H1 (cell line): ENCODE measurements at regions not wholly inside any gene's neighbourhood (a gene's known extent, or its start where the extent isn't known, plus 50 kb on each side); places are given as distances from the start of the nearest gene placed in this dataset.

ENCODE experiments used
- CTCF ChIA-PET: fragments of 300-600 bp; sonication (Branson Sonifier 250); formaldehyde crosslinking; loops from one replicate; lab custom pipeline; 2021; ENCODE audit not compliant: partially characterized antibody; lab: Charles Lee
- POLR2A ChIA-PET: fragments of 300-600 bp; sonication (Branson Sonifier 250); formaldehyde crosslinking; loops from one replicate; lab custom pipeline; 2021; ENCODE audit warnings: inconsistent platforms; ENCODE audit not compliant: partially characterized antibody; lab: Charles Lee
- DNase-seq, 2 experiments: peaks; one replicate each; pipeline versions ENCODE4 v3.0.0 to v3.0.0-alpha.2; 2010 to 2022; ENCODE audit warnings: low spot score in 2 of 2, low read depth in 1 of 2, mixed read lengths in 1 of 2
- FAIRE-seq: peaks from 2 replicates; lab custom pipeline; 2011; peaks lifted over from hg19 to GRCh38; lab: Jason Lieb, UNC
- H2AFZ ChIP-seq: 2 replicates; pipeline ENCODE4 v1.8.1; 2012; ENCODE audit warnings: low read length, inconsistent platforms
- H2AK5ac ChIP-seq: 2 replicates; pipeline ENCODE4 v1.6.1; 2013; ENCODE audit warnings: low read depth, low read length
- H2BK120ac ChIP-seq: replicated peaks from 2 replicates; pipeline ENCODE3; 2013; ENCODE audit warnings: low read depth, low read length, inconsistent platforms
- H2BK12ac ChIP-seq: 2 replicates; pipeline ENCODE4 v1.6.1; 2013; ENCODE audit warnings: low read depth, low read length
- H2BK15ac ChIP-seq: 2 replicates; pipeline ENCODE4 v1.6.1; 2013; ENCODE audit warnings: low read length
- H2BK20ac ChIP-seq: 2 replicates; pipeline ENCODE4 v1.6.1; 2013; ENCODE audit warnings: low read length
- H2BK5ac ChIP-seq: 2 replicates; pipeline ENCODE4 v1.6.1; 2013; ENCODE audit warnings: low read depth, low read length
- H3K14ac ChIP-seq: 2 replicates; pipeline ENCODE4 v1.6.1; 2013; ENCODE audit warnings: inconsistent platforms; ENCODE audit not compliant: insufficient read length
- H3K18ac ChIP-seq: 2 replicates; pipeline ENCODE4 v1.6.1; 2013; ENCODE audit warnings: low read length; ENCODE audit errors: extremely low read depth
- H3K23ac ChIP-seq: 2 replicates; pipeline ENCODE4 v1.6.1; 2013; ENCODE audit warnings: inconsistent platforms; ENCODE audit not compliant: insufficient read length
- H3K23me2 ChIP-seq: 2 replicates; pipeline ENCODE4 v1.6.1; 2013; ENCODE audit warnings: low read depth, low read length
- H3K27ac ChIP-seq: 2 replicates; pipeline ENCODE4 v1.6.1; 2011; ENCODE audit warnings: low read depth, low read length, inconsistent platforms
- H3K27me3 ChIP-seq, 4 experiments: replicated peaks in 1 of 4; 1 replicate in 1 of 4; 2 replicates in 3 of 4; pipeline versions ENCODE4 v1.6.1 to v1.8.1; 2011 to 2013; ENCODE audit warnings: low read length in 3 of 4, mild to moderate bottlenecking in 3 of 4, inconsistent platforms in 2 of 4, mixed read lengths in 2 of 4, moderate library complexity in 1 of 4; ENCODE audit not compliant: control insufficient read depth in 3 of 4, insufficient read depth in 3 of 4; ENCODE audit errors: extremely low read depth in 1 of 4
- H3K36me3 ChIP-seq, 4 experiments: 2 replicates each; pipeline versions ENCODE4 v1.6.1 to v1.8.1; 2011 to 2013; ENCODE audit warnings: mild to moderate bottlenecking in 4 of 4, low read length in 3 of 4, moderate library complexity in 2 of 4, control low read depth in 1 of 4, inconsistent platforms in 1 of 4; ENCODE audit not compliant: insufficient read depth in 4 of 4, control insufficient read depth in 2 of 4
- H3K4ac ChIP-seq: replicated peaks from 2 replicates; pipeline ENCODE3; 2013; ENCODE audit warnings: low read length, low read depth, mixed read lengths, inconsistent platforms; ENCODE audit not compliant: insufficient read length
- H3K4me1 ChIP-seq, 4 experiments: replicated peaks in 1 of 4; 1 replicate in 1 of 4; 2 replicates in 3 of 4; pipeline versions ENCODE4 v1.6.1 to v1.8.1; 2011 to 2013; ENCODE audit warnings: low read length in 3 of 4, inconsistent platforms in 2 of 4, mixed read lengths in 1 of 4; ENCODE audit not compliant: insufficient read depth in 4 of 4, control insufficient read depth in 3 of 4
- H3K4me2 ChIP-seq, 2 experiments: 2 replicates each; pipeline versions ENCODE4 v1.6.1 to v1.8.1; 2011 to 2013; ENCODE audit warnings: low read depth in 2 of 2, low read length in 2 of 2, control low read depth in 1 of 2, inconsistent platforms in 1 of 2, mild to moderate bottlenecking in 1 of 2; ENCODE audit not compliant: insufficient read depth in 1 of 2
- H3K4me3 ChIP-seq, 4 experiments: fragments of 200-600, 300-600 bp in 1 of 4; sonication (generic), shearing (Covaris generic), sonication (Bioruptor Twin) in 1 of 4; 2 replicates each; pipeline versions ENCODE4 v1.5.1 to v1.8.1; 2011 to 2016; ENCODE audit warnings: low read length in 4 of 4, low read depth in 3 of 4, control low read depth in 2 of 4, inconsistent platforms in 2 of 4, mild to moderate bottlenecking in 2 of 4, mixed read lengths in 1 of 4, moderate library complexity in 1 of 4; ENCODE audit not compliant: insufficient read depth in 2 of 4; ENCODE audit errors: extremely low read depth in 1 of 4
- H3K56ac ChIP-seq: replicated peaks from 2 replicates; pipeline ENCODE3; 2013; ENCODE audit warnings: low read depth, mild to moderate bottlenecking, mixed read lengths, low read length, inconsistent platforms; ENCODE audit not compliant: insufficient read length
- H3K79me1 ChIP-seq: 2 replicates; pipeline ENCODE4 v1.6.1; 2013; ENCODE audit warnings: low read depth, low read length, control low read depth
- H3K79me2 ChIP-seq, 2 experiments: 2 replicates each; pipeline versions ENCODE4 v1.6.1 to v1.8.1; 2012 to 2013; ENCODE audit warnings: low read length in 2 of 2, mild to moderate bottlenecking in 2 of 2, inconsistent platforms in 1 of 2; ENCODE audit not compliant: insufficient read depth in 2 of 2, control insufficient read depth in 1 of 2
- H3K9ac ChIP-seq, 4 experiments: replicated peaks in 1 of 4; 1 replicate in 1 of 4; 2 replicates in 3 of 4; pipeline versions ENCODE4 v1.6.1 to v1.8.1; 2011 to 2013; ENCODE audit warnings: low read depth in 3 of 4, low read length in 3 of 4, control low read depth in 2 of 4, mild to moderate bottlenecking in 2 of 4, moderate library complexity in 2 of 4, inconsistent platforms in 1 of 4; ENCODE audit errors: extremely low read depth in 1 of 4
- H3K9me3 ChIP-seq, 2 experiments: 2 replicates each; pipeline versions ENCODE4 v1.6.1 to v1.8.1; 2012 to 2013; ENCODE audit warnings: mild to moderate bottlenecking in 2 of 2, moderate library complexity in 2 of 2, control low read depth in 1 of 2, inconsistent platforms in 1 of 2, low read depth in 1 of 2, low read length in 1 of 2, mixed read lengths in 1 of 2; ENCODE audit not compliant: insufficient read depth in 2 of 2
- H4K20me1 ChIP-seq, 2 experiments: replicated peaks in 1 of 2; 2 replicates each; pipeline versions ENCODE3 to v1.8.1; 2011 to 2013; ENCODE audit warnings: inconsistent platforms in 2 of 2, low read length in 2 of 2, mild to moderate bottlenecking in 1 of 2; ENCODE audit not compliant: insufficient read depth in 2 of 2, control insufficient read depth in 1 of 2
- H4K5ac ChIP-seq: 2 replicates; pipeline ENCODE4 v1.6.1; 2013; ENCODE audit warnings: low read length, low read depth, mixed read lengths, inconsistent platforms; ENCODE audit not compliant: insufficient read length
- H4K8ac ChIP-seq: 2 replicates; pipeline ENCODE4 v1.8.0; 2013; ENCODE audit warnings: mild to moderate bottlenecking, moderate library complexity, low read length, inconsistent platforms; ENCODE audit not compliant: insufficient read depth; ENCODE audit errors: extremely low read depth
- H4K91ac ChIP-seq: replicated peaks from 2 replicates; pipeline ENCODE3; 2013; ENCODE audit warnings: low read length, mixed read lengths, inconsistent platforms; ENCODE audit not compliant: insufficient read length
- BACH1 ChIP-seq: IDR thresholded peaks from 2 replicates; pipeline ENCODE4 v1.6.1; 2012; ENCODE audit warnings: low read length, improper control_type of control experiment
- EGR1 ChIP-seq: IDR thresholded peaks from 2 replicates; pipeline ENCODE4 v1.6.1; 2011; ENCODE audit warnings: low read depth, low read length, borderline replicate concordance
- EZH2 ChIP-seq: fragments of 200-600 bp; sonication (generic); IDR thresholded peaks from 2 replicates; pipeline ENCODE4 v1.7.1; 2012; ENCODE audit warnings: low read depth, mild to moderate bottlenecking, moderate library complexity, low read length, inconsistent platforms; ENCODE audit not compliant: severe bottlenecking
- HDAC2 ChIP-seq, 2 experiments: fragments of 300-600 bp in 1 of 2; sonication (generic) in 1 of 2; IDR thresholded peaks; 2 replicates each; pipeline ENCODE4 v1.6.1; 2011 to 2012; ENCODE audit warnings: low read depth in 2 of 2, low read length in 2 of 2, mild to moderate bottlenecking in 2 of 2, moderate library complexity in 2 of 2, borderline replicate concordance in 1 of 2, inconsistent platforms in 1 of 2
- KDM1A ChIP-seq: fragments of 200-600, 300-600 bp; sonication (generic); IDR thresholded peaks from 2 replicates; pipeline ENCODE4 v1.7.1; 2016; ENCODE audit warnings: mild to moderate bottlenecking, low read length, borderline replicate concordance
- SIX5 ChIP-seq: IDR thresholded peaks from 2 replicates; pipeline ENCODE4 v1.6.1; 2011; ENCODE audit warnings: mild to moderate bottlenecking, low read depth, low read length
- SP2 ChIP-seq: IDR thresholded peaks from 2 replicates; pipeline ENCODE4 v1.6.1; 2012; ENCODE audit warnings: mild to moderate bottlenecking, low read length, inconsistent platforms
- SRF ChIP-seq: IDR thresholded peaks from 2 replicates; pipeline ENCODE4 v1.6.1; 2011; ENCODE audit warnings: mild to moderate bottlenecking, low read depth, low read length, moderate library complexity
- SUZ12 ChIP-seq: fragments of 200-600 bp; sonication (generic); IDR thresholded peaks from 2 replicates; pipeline ENCODE4 v1.6.1; 2012; ENCODE audit warnings: mild to moderate bottlenecking, inconsistent platforms, low read length, moderate library complexity, mixed read lengths
- TAF7 ChIP-seq: optimal IDR thresholded peaks from 2 replicates; pipeline ENCODE3; 2011; ENCODE audit warnings: low read depth, mild to moderate bottlenecking, inconsistent platforms, low read length, moderate library complexity, borderline replicate concordance
- TCF12 ChIP-seq: IDR thresholded peaks from 2 replicates; pipeline ENCODE4 v1.6.1; 2011; ENCODE audit warnings: low read depth, mild to moderate bottlenecking, low read length
- YY1 ChIP-seq: IDR thresholded peaks from 2 replicates; pipeline ENCODE4 v1.6.1; 2011; ENCODE audit warnings: low read depth, mild to moderate bottlenecking, low read length
- WGBS, 2 experiments: shearing (Covaris generic) in 1 of 2; methylation state at CpG; one replicate each; pipeline versions ENCODE4 v1.1.6 to v1.1.7; 2013 to 2015; ENCODE audit warnings: low lambda C conversion rate in 2 of 2, mixed read lengths in 2 of 2, inconsistent platforms in 1 of 2, low coverage in 1 of 2, missing lambda C conversion rate in 1 of 2; ENCODE audit not compliant: insufficient replicate concordance in 2 of 2, insufficient coverage in 1 of 2, insufficient read length in 1 of 2; ENCODE audit errors: extremely low coverage in 1 of 2, missing lambda C conversion rate in 1 of 2; 5-methylcytosine and 5-hydroxymethylcytosine counted together
- TF ChIP-seq, protein P1 (sequence below): IDR thresholded peaks from 2 replicates; pipeline ENCODE4 v1.6.1; 2011; ENCODE audit warnings: low read depth, mild to moderate bottlenecking, low read length; ENCODE audit not compliant: insufficient read depth
- TF ChIP-seq, protein P2 (sequence below): IDR thresholded peaks from 2 replicates; pipeline ENCODE4 v1.6.1; 2011; ENCODE audit warnings: low read length, improper control_type of control experiment

- no peak overlapping the region for H3K4me3 ChIP-seq
- H2AFZ ChIP-seq = no peak overlapping the region
- H4K5ac ChIP-seq = no peak overlapping the region
- no peak overlapping the region for H3K56ac ChIP-seq
- DNase-seq (no peak), FAIRE-seq (no peak)
- ChIA-PET CTCF (no interaction called here), POLR2A (no interaction called here)
- H3K14ac ChIP-seq = no peak overlapping the region
- no peaks in the 10 kb centered on the region for H3K23me2 ChIP-seq
- no peak overlapping the region for H3K4me2 ChIP-seq
- no peak overlapping the region for H2BK15ac ChIP-seq
- H3K9ac ChIP-seq = no peak overlapping the region
- H2BK120ac ChIP-seq = no peak overlapping the region
- H2AK5ac ChIP-seq = no peak overlapping the region
- no peaks in the 10 kb centered on the region; a peak in 1 of 7 replicates for H3K4me1 ChIP-seq
- no peaks in the 10 kb centered on the region for H3K9me3 ChIP-seq
- H3K4ac ChIP-seq = no peak overlapping the region
- H4K20me1 ChIP-seq = no peaks in the 10 kb centered on the region
- H2BK5ac ChIP-seq = no peak overlapping the region
- H2BK12ac ChIP-seq = no peak overlapping the region
- H3K36me3 ChIP-seq = no peaks in the 10 kb centered on the region
- H3K27ac ChIP-seq = no peak overlapping the region
- H4K8ac ChIP-seq = no peak overlapping the region
- no peak overlapping the region for H2BK20ac ChIP-seq
- H3K79me2 ChIP-seq = no peaks in the 10 kb centered on the region
- 100% methylated on average over 2 of the region's 2 CpGs; no CpG with 5 or more reads in 1 of the 2 experiments for WGBS, 2 experiments
- no peak overlapping the region for H4K91ac ChIP-seq
- no peaks in the 10 kb centered on the region for H3K27me3 ChIP-seq
- H3K23ac ChIP-seq = no peak overlapping the region
- no peaks in the 10 kb centered on the region for H3K79me1 ChIP-seq
- no peak overlapping the region for H3K18ac ChIP-seq
- TF ChIP-seq TAF7 (no peak), SRF (no peak), EZH2 (no peak), KDM1A (no peak), TCF12 (no peak), SIX5 (no peak), EGR1 (no peak), HDAC2 (IDR thresholded peaks at IDR 0.05; ENCODE audit: borderline replicate concordance in 1 of 2, low read depth in 2 of 2, low read length in 2 of 2) (no peak), SUZ12 (no peak), BACH1 (no peak), YY1 (no peak), SP2 (no peak)
- TF ChIP-seq, protein P1, sequence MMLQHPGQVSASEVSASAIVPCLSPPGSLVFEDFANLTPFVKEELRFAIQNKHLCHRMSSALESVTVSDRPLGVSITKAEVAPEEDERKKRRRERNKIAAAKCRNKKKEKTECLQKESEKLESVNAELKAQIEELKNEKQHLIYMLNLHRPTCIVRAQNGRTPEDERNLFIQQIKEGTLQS = no peak
- TF ChIP-seq, protein P2, sequence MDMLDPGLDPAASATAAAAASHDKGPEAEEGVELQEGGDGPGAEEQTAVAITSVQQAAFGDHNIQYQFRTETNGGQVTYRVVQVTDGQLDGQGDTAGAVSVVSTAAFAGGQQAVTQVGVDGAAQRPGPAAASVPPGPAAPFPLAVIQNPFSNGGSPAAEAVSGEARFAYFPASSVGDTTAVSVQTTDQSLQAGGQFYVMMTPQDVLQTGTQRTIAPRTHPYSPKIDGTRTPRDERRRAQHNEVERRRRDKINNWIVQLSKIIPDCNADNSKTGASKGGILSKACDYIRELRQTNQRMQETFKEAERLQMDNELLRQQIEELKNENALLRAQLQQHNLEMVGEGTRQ = no peak
Observed at GRCh38 chr2:180664507-180664906, 315.9 kb upstream of the UBE2E3 start.
